RWPE2 (cell line): ENCODE measurements at regions not wholly inside any gene's neighbourhood (a gene's known extent, or its start where the extent isn't known, plus 50 kb on each side); places are given as distances from the start of the nearest gene placed in this dataset.

Experiments
- ATAC-seq: fragments of 200-7000 bp; cut with Tn5 transposase; 3 replicates; pipeline ENCODE4 v1.9.1; 2021; ENCODE audit warnings: low read depth
- DNase-seq: peaks from one replicate; pipeline ENCODE4 v3.0.0-alpha.2; 2020; ENCODE audit warnings: low spot score
- H3K27ac ChIP-seq: fragments of 450-650 bp; 2 replicates; pipeline ENCODE4 v1.5.1; 2017; ENCODE audit warnings: mild to moderate bottlenecking; ENCODE audit not compliant: poor library complexity, severe bottlenecking
- H3K27me3 ChIP-seq: fragments of 250-450 bp; sonication (Bioruptor Pico); 2 replicates; pipeline ENCODE4 v1.5.1; 2021; ENCODE audit warnings: mild to moderate bottlenecking, moderate library complexity; ENCODE audit not compliant: insufficient read depth, poor library complexity, severe bottlenecking
- H3K36me3 ChIP-seq: fragments of 250-450 bp; sonication (Bioruptor Pico); 2 replicates; pipeline ENCODE4 v1.5.1; 2020; ENCODE audit warnings: low read depth, mild to moderate bottlenecking, moderate library complexity
- H3K4me1 ChIP-seq: fragments of 250-450 bp; sonication (Bioruptor Pico); 2 replicates; pipeline ENCODE4 v1.5.1; 2021; ENCODE audit warnings: mild to moderate bottlenecking, moderate library complexity; ENCODE audit not compliant: insufficient read depth, poor library complexity, severe bottlenecking
- H3K4me3 ChIP-seq: fragments of 250-450 bp; sonication (Bioruptor Pico); 2 replicates; pipeline ENCODE4 v1.5.1; 2021; ENCODE audit warnings: mild to moderate bottlenecking, moderate library complexity; ENCODE audit not compliant: severe bottlenecking
- H3K9me3 ChIP-seq: fragments of 250-450 bp; sonication (Bioruptor Pico); 2 replicates; pipeline ENCODE4 v1.5.1; 2021; ENCODE audit warnings: mild to moderate bottlenecking, moderate library complexity; ENCODE audit not compliant: severe bottlenecking
- CTCF ChIP-seq: fragments of 450-650 bp; IDR thresholded peaks from one replicate; pipeline ENCODE4 v1.5.1; 2017; ENCODE audit warnings: mild to moderate bottlenecking, moderate library complexity; ENCODE audit not compliant: poor library complexity, severe bottlenecking

- H3K4me1 ChIP-seq: no peaks in the 10 kb centered on the region
- H3K27me3 ChIP-seq: no peaks in the 10 kb centered on the region
- H3K9me3 ChIP-seq: no peaks in the 10 kb centered on the region
- no peaks in the 10 kb centered on the region for H3K36me3 ChIP-seq
- H3K27ac ChIP-seq: no peak overlapping the region
- H3K4me3 ChIP-seq: no peak overlapping the region
- TF ChIP-seq CTCF: no peak
- ATAC-seq: no peak
- DNase-seq: no peak
Measured at GRCh38 chr5:175129619-175130018, 314.4 kb downstream of the DRD1 start.

- H3K36me3 ChIP-seq: no peaks in the 10 kb centered on the region
- DNase-seq (no peak), ATAC-seq (no peak)
- H3K4me1 ChIP-seq: no peaks in the 10 kb centered on the region
- no peaks in the 10 kb centered on the region for H3K9me3 ChIP-seq
- no peak overlapping the region for H3K27ac ChIP-seq
- H3K27me3 ChIP-seq: no peaks in the 10 kb centered on the region
- no peak overlapping the region for H3K4me3 ChIP-seq
- TF ChIP-seq CTCF: no peak
Measured at GRCh38 chr5:175129121-175129520, 314.9 kb downstream of the DRD1 start.

GRCh38 chr5:175124821-175125220 is 319.2 kb downstream of the DRD1 start:
- ATAC-seq: no peak
- Histone ChIP-seq H3K27me3 (no peaks in the 10 kb centered on the region), H3K27ac (no peak overlapping the region), H3K4me3 (no peak overlapping the region), H3K36me3 (no peaks in the 10 kb centered on the region), H3K4me1 (no peaks in the 10 kb centered on the region), H3K9me3 (no peaks in the 10 kb centered on the region)
- no peak for TF ChIP-seq CTCF
- DNase-seq: no peak

GRCh38 chr5:175124251-175124813 is 319.6 kb downstream of the DRD1 start:
- Histone ChIP-seq H3K27me3 (no peaks in the 10 kb centered on the region), H3K4me1 (no peaks in the 10 kb centered on the region), H3K9me3 (no peaks in the 10 kb centered on the region), H3K36me3 (no peaks in the 10 kb centered on the region), H3K4me3 (no peak overlapping the region), H3K27ac (no peak overlapping the region)
- no peak for DNase-seq
- no peak for ATAC-seq
- no peak for TF ChIP-seq CTCF

GRCh38 chr5:175123542-175123941 is 320.4 kb downstream of the DRD1 start:
- Histone ChIP-seq H3K36me3 (no peaks in the 10 kb centered on the region), H3K4me1 (no peaks in the 10 kb centered on the region), H3K9me3 (no peaks in the 10 kb centered on the region), H3K27ac (no peak overlapping the region), H3K4me3 (no peak overlapping the region), H3K27me3 (no peaks in the 10 kb centered on the region)
- TF ChIP-seq CTCF: no peak
- ATAC-seq (no peak), DNase-seq (no peak)
